Neuronal stem cell (in vitro differentiated cells): ENCODE measurements at regions not wholly inside any gene's neighbourhood (a gene's known extent, or its start where the extent isn't known, plus 50 kb on each side); places are given as distances from the start of the nearest gene placed in this dataset.
A peak's percentile ranks its signal among the peaks of the same experiment; 100 is the strongest.

ENCODE experiments used
- DNase-seq: peaks from one replicate; pipeline ENCODE4 v3.0.0-alpha.2; 2013; ENCODE audit warnings: low spot score
- H2AFZ ChIP-seq: one replicate; pipeline ENCODE4 v1.6.1; 2013; ENCODE audit warnings: mild to moderate bottlenecking, low read length, inconsistent platforms
- H2AK5ac ChIP-seq: 2 replicates; pipeline ENCODE4 v1.6.1; 2013; ENCODE audit warnings: low read depth, mild to moderate bottlenecking, inconsistent platforms, low read length, moderate library complexity, mixed read lengths
- H2BK120ac ChIP-seq: 2 replicates; pipeline ENCODE4 v1.6.1; 2013; ENCODE audit warnings: low read depth, mild to moderate bottlenecking, inconsistent platforms, low read length, moderate library complexity, mixed read lengths
- H2BK12ac ChIP-seq: one replicate; pipeline ENCODE4 v1.6.1; 2013; ENCODE audit warnings: low read length, inconsistent platforms
- H2BK15ac ChIP-seq: 2 replicates; pipeline ENCODE4 v1.6.1; 2013; ENCODE audit warnings: mild to moderate bottlenecking, low read length, inconsistent platforms, mixed read lengths
- H2BK5ac ChIP-seq: one replicate; pipeline ENCODE4 v1.6.1; 2013; ENCODE audit warnings: inconsistent platforms, mild to moderate bottlenecking, low read length, moderate library complexity
- H3K14ac ChIP-seq: one replicate; pipeline ENCODE4 v1.6.1; 2013; ENCODE audit warnings: low read length, inconsistent platforms
- H3K18ac ChIP-seq: 2 replicates; pipeline ENCODE4 v1.6.1; 2013; ENCODE audit warnings: low read length, inconsistent platforms
- H3K23ac ChIP-seq: 2 replicates; pipeline ENCODE4 v1.6.1; 2013; ENCODE audit warnings: low read depth, mild to moderate bottlenecking, mixed read lengths, low read length, inconsistent platforms; ENCODE audit not compliant: poor library complexity
- H3K27ac ChIP-seq: replicated peaks from 3 replicates; pipeline ENCODE4 v1.5.1; 2013; ENCODE audit warnings: low read length, inconsistent platforms
- H3K27me3 ChIP-seq, 3 experiments: 2 replicates each; pipeline ENCODE4 v1.6.1; 2013; ENCODE audit warnings: low read length in 3 of 3, mild to moderate bottlenecking in 2 of 3, inconsistent platforms in 1 of 3, low read depth in 1 of 3, mixed read lengths in 1 of 3, moderate library complexity in 1 of 3; ENCODE audit not compliant: control insufficient read depth in 3 of 3, insufficient read depth in 3 of 3
- H3K36me3 ChIP-seq, 2 donors: replicated peaks in 1 of 2; 2 replicates each; pipeline ENCODE4 v1.6.1; 2013; ENCODE audit warnings: low read length in 2 of 2; ENCODE audit not compliant: control insufficient read depth in 2 of 2, insufficient read depth in 2 of 2
- H3K4ac ChIP-seq: 2 replicates; pipeline ENCODE4 v1.6.1; 2013; ENCODE audit warnings: inconsistent platforms, mild to moderate bottlenecking, low read length, moderate library complexity
- H3K4me1 ChIP-seq, 2 donors: 1 replicate in 1 of 2; 2 replicates in 1 of 2; pipeline ENCODE4 v1.6.1; 2013; ENCODE audit warnings: low read length in 2 of 2, low read depth in 1 of 2; ENCODE audit not compliant: control insufficient read depth in 2 of 2, insufficient read depth in 1 of 2
- H3K4me2 ChIP-seq: one replicate; pipeline ENCODE4 v1.6.1; 2013; ENCODE audit warnings: mild to moderate bottlenecking, low read length, inconsistent platforms; ENCODE audit not compliant: insufficient read depth, poor library complexity, severe bottlenecking
- H3K4me3 ChIP-seq, 2 donors: 2 replicates each; pipeline ENCODE4 v1.5.1; 2013; ENCODE audit warnings: low read length in 2 of 2, mild to moderate bottlenecking in 2 of 2, inconsistent platforms in 1 of 2, moderate library complexity in 1 of 2
- H3K79me1 ChIP-seq: one replicate; pipeline ENCODE4 v1.6.1; 2013; ENCODE audit warnings: low read depth, mild to moderate bottlenecking, inconsistent platforms, low read length, moderate library complexity
- H3K9ac ChIP-seq: one replicate; pipeline ENCODE4 v1.6.1; 2013; ENCODE audit warnings: mild to moderate bottlenecking, low read depth, low read length, inconsistent platforms; ENCODE audit not compliant: poor library complexity
- H3K9me3 ChIP-seq, 2 donors: replicated peaks in 1 of 2; 2 replicates each; pipeline versions ENCODE3 to v1.6.1; 2013; ENCODE audit warnings: low read length in 2 of 2, mild to moderate bottlenecking in 2 of 2, inconsistent platforms in 1 of 2, low read depth in 1 of 2, mixed read lengths in 1 of 2, moderate library complexity in 1 of 2; ENCODE audit not compliant: control insufficient read depth in 2 of 2, insufficient read depth in 1 of 2
- H4K8ac ChIP-seq: one replicate; pipeline ENCODE4 v1.6.1; 2013; ENCODE audit warnings: low read depth, mild to moderate bottlenecking, inconsistent platforms, low read length, moderate library complexity
- H4K91ac ChIP-seq: one replicate; pipeline ENCODE4 v1.6.1; 2013; ENCODE audit warnings: low read length, low read depth, mild to moderate bottlenecking, inconsistent platforms; ENCODE audit not compliant: poor library complexity
- WGBS, 2 donors: extraction: QIAGEN DNeasy Blood & Tissue Kit; methylation state at CpG; one replicate each; pipeline ENCODE4 v1.1.7; 2013; ENCODE audit warnings: missing lambda C conversion rate in 2 of 2, mixed read lengths in 1 of 2; ENCODE audit not compliant: insufficient read length in 2 of 2, insufficient replicate concordance in 1 of 2; ENCODE audit errors: extremely low coverage in 2 of 2; 5-methylcytosine and 5-hydroxymethylcytosine counted together

DNA sequence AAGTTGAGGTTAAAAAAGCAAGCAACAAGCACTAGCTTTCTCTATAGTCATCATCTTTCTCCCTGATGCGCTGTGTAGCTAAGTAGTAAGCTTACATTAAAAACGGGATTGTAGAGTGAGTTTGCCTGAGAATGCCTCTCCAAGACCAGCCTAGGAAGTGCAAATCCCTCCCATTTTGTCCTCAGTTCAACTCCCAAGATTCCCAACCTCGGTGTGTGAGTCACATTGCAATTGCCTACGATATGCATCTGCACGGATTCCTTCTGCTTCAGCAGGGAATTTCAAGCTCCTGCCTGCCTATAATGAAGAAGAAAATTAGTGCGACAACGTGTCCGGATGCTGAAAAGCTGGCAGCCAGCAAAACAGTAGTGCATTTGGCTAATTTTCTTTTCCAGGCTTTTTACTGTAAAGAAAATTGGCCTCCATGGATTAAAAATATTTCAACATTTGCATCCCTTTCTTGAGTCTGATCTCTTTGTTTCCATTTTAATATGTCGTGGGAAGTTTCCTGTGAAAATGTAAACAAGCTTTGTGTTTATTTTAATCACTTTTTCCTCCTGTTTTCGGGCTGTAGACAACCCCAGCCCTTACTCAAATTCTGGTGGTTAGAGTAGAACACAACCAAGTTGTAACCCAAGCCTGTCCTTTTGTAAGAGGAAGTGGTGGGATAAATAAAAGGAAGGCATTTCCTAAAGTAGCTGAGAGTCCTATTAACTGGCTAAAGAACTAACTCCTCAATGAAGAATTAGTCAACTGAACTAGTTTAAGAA, 58.4 kb upstream of the TET2 start:
- Histone ChIP-seq H3K36me3 (no peaks in the 10 kb centered on the region), H3K14ac (no peak overlapping the region), H2BK15ac (no peak overlapping the region), H2BK12ac (no peak overlapping the region), H4K8ac (no peak overlapping the region), H3K4me3 (no peak overlapping the region), H3K79me1 (no peaks in the 10 kb centered on the region), H3K4me1 (no peaks in the 10 kb centered on the region), H2BK120ac (no peak overlapping the region), H4K91ac (no peak overlapping the region), H3K4ac (no peak overlapping the region), H3K27me3 (no peaks in the 10 kb centered on the region), H2BK5ac (no peak overlapping the region), H2AK5ac (no peak overlapping the region), H3K4me2 (no peak overlapping the region), H3K23ac (no peak overlapping the region), H3K9ac (no peak overlapping the region), H3K27ac (no peak overlapping the region), H2AFZ (peak overlapping the region; percentile 37), H3K9me3 (no peaks in the 10 kb centered on the region), H3K18ac (no peak overlapping the region)
- WGBS, 2 donors: no CpG with 5 or more reads among the region's 10 CpGs
- no peak for DNase-seq

DNA sequence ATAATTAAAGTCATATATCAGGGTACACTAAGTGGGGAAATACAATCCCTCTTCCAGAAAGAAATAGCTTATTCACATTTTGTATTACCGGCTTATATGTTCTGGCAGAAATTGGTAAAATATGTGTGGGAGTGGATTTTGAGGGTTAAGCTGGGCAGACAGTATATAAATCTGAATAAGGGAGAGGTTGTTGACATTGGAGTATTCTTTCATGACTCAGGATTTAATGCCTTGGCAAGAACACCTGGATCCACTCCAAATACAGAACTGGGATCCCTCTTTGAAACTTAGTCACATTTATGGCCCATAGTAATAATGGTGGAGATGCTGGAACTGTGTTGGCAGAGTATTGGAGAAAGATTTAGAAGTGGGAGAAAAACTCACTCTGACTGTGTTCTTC, 54.3 kb upstream of the TET2 start:
- Histone ChIP-seq H2BK5ac (no peak overlapping the region), H3K36me3 (no peaks in the 10 kb centered on the region), H3K14ac (no peak overlapping the region), H2AFZ (no peak overlapping the region), H3K18ac (no peak overlapping the region), H2BK15ac (no peak overlapping the region), H3K27me3 (no peaks in the 10 kb centered on the region), H3K23ac (no peak overlapping the region), H3K79me1 (no peaks in the 10 kb centered on the region), H2BK12ac (no peak overlapping the region), H2AK5ac (no peak overlapping the region), H4K91ac (no peak overlapping the region), H2BK120ac (no peak overlapping the region), H3K9me3 (no peaks in the 10 kb centered on the region), H3K4me1 (no peaks in the 10 kb centered on the region), H3K4ac (no peak overlapping the region), H3K4me3 (no peak overlapping the region), H3K4me2 (no peak overlapping the region), H3K9ac (no peak overlapping the region), H4K8ac (no peak overlapping the region), H3K27ac (no peak overlapping the region)
- DNase-seq: no peak
- no CpG with 5 or more reads among the region's 1 CpG for WGBS, 2 donors

DNA sequence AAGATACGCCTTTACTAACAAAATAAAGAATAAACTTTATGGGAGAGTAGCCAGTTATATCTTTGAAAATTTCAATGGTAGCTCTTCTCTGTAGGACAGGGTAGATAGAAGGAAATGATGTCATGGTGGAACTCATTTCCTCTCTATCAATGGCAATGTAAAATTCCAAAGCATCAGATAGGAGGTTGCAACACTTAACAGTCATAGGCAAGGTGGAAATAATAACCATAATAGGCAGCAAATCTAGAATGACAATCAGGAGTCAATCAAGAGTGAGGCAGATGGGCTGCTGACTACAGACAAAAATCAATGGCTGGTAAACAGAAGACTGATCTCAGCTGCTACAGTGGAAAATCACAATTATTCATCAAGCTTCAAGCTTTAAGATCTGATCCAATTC, 53.9 kb upstream of the TET2 start:
- H4K91ac ChIP-seq: no peak overlapping the region
- no peak overlapping the region for H2AFZ ChIP-seq
- no peak overlapping the region for H2BK120ac ChIP-seq
- H3K14ac ChIP-seq: no peak overlapping the region
- no peaks in the 10 kb centered on the region for H3K36me3 ChIP-seq
- H3K23ac ChIP-seq: no peak overlapping the region
- no peak overlapping the region for H3K27ac ChIP-seq
- H3K18ac ChIP-seq: no peak overlapping the region
- H3K4ac ChIP-seq: no peak overlapping the region
- H3K4me2 ChIP-seq: no peak overlapping the region
- no peak overlapping the region for H3K9ac ChIP-seq
- no peak for DNase-seq
- no peak overlapping the region for H2AK5ac ChIP-seq
- H2BK12ac ChIP-seq: no peak overlapping the region
- no peak overlapping the region for H3K4me3 ChIP-seq
- no peak overlapping the region for H2BK15ac ChIP-seq
- no peak overlapping the region for H4K8ac ChIP-seq
- H3K79me1 ChIP-seq: no peaks in the 10 kb centered on the region
- no peaks in the 10 kb centered on the region for H3K9me3 ChIP-seq
- no CpG with 5 or more reads among the region's 1 CpG for WGBS, 2 donors
- no peaks in the 10 kb centered on the region for H3K4me1 ChIP-seq
- H2BK5ac ChIP-seq: no peak overlapping the region
- no peaks in the 10 kb centered on the region for H3K27me3 ChIP-seq

DNA sequence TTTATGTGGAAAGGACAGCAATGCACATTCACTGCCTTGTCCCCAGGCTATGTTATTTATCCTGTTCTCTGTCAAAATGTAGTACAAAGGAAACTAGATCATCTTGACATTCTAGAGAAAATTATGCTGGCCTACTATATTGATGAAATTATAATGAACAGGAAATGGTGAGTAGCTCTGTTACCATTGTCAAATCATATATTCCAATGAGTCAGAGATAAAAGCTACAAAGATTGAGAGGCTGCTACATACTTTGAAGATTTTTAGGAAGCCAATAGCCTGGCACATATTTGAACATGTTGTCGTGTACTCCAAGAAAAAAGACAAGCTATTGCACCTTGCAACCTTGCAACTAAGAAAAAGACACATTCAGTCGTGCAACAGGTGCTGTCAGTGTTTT, 52.7 kb upstream of the TET2 start:
- no CpG with 5 or more reads among the region's 2 CpGs for WGBS, 2 donors
- no peak for DNase-seq
- H3K23ac ChIP-seq: no peak overlapping the region
- no peak overlapping the region for H3K4ac ChIP-seq
- H2BK12ac ChIP-seq: no peak overlapping the region
- no peak overlapping the region for H4K8ac ChIP-seq
- no peak overlapping the region for H2BK5ac ChIP-seq
- no peaks in the 10 kb centered on the region for H3K79me1 ChIP-seq
- no peak overlapping the region for H2BK120ac ChIP-seq
- H3K18ac ChIP-seq: no peak overlapping the region
- no peaks in the 10 kb centered on the region for H3K27me3 ChIP-seq
- H4K91ac ChIP-seq: no peak overlapping the region
- H3K4me3 ChIP-seq: no peak overlapping the region
- H3K9ac ChIP-seq: no peak overlapping the region
- H3K9me3 ChIP-seq: no peaks in the 10 kb centered on the region
- H2AFZ ChIP-seq: no peak overlapping the region
- H2BK15ac ChIP-seq: no peak overlapping the region
- no peaks in the 10 kb centered on the region for H3K4me1 ChIP-seq
- no peak overlapping the region for H2AK5ac ChIP-seq
- H3K4me2 ChIP-seq: no peak overlapping the region
- H3K14ac ChIP-seq: no peak overlapping the region
- no peak overlapping the region for H3K27ac ChIP-seq
- no peaks in the 10 kb centered on the region for H3K36me3 ChIP-seq
